ENCODE measurements at regions not wholly inside any gene's neighbourhood (a gene's known extent, or its start where the extent isn't known, plus 50 kb on each side); places are given as distances from the start of the nearest gene placed in this dataset.

DNA sequence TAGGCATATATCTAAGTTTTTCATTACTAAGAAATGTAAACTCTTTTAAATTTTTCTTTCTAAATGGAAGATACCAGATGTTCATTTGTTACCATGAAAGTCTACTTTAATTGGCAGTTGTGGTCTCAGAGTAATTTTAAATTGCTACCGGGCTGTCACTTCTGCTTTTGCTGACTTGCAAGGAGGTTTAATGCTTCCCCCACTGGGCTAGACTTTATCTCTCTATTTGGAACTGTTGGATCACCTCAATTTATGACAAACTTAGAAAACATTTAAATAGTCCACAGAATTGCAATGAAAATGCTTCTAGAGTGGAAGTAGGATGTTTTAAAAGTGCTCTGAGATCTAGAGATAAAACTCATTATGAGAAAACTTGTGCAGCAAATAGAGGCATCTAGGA, 479.8 kb upstream of the GOT2 start:
- H3K36me3 ChIP-seq: no peaks in the 10 kb centered on the region
- TF ChIP-seq, protein P1, sequence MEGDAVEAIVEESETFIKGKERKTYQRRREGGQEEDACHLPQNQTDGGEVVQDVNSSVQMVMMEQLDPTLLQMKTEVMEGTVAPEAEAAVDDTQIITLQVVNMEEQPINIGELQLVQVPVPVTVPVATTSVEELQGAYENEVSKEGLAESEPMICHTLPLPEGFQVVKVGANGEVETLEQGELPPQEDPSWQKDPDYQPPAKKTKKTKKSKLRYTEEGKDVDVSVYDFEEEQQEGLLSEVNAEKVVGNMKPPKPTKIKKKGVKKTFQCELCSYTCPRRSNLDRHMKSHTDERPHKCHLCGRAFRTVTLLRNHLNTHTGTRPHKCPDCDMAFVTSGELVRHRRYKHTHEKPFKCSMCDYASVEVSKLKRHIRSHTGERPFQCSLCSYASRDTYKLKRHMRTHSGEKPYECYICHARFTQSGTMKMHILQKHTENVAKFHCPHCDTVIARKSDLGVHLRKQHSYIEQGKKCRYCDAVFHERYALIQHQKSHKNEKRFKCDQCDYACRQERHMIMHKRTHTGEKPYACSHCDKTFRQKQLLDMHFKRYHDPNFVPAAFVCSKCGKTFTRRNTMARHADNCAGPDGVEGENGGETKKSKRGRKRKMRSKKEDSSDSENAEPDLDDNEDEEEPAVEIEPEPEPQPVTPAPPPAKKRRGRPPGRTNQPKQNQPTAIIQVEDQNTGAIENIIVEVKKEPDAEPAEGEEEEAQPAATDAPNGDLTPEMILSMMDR (IDR thresholded peaks at IDR 0.05): no peak
- TF ChIP-seq POLR2A (IDR thresholded peaks at IDR 0.05): no peak
- H3K4me1 ChIP-seq: peaks cover 4 to 7% of the 10 kb centered on the region in 2 donors
- H3K27ac ChIP-seq: no peak overlapping the region
- intact Hi-C loops (cut with DNase I): no loop called here
- H3K27me3 ChIP-seq: no peaks in the 10 kb centered on the region
- WGBS, 2 donors: 63 to 73% methylated on average over 1 of the region's 1 CpG
- no peak for DNase-seq
- H3K9me3 ChIP-seq: no peaks in the 10 kb centered on the region
- no peak overlapping the region for H3K4me3 ChIP-seq (replicated peaks in 1 of 3)

DNA sequence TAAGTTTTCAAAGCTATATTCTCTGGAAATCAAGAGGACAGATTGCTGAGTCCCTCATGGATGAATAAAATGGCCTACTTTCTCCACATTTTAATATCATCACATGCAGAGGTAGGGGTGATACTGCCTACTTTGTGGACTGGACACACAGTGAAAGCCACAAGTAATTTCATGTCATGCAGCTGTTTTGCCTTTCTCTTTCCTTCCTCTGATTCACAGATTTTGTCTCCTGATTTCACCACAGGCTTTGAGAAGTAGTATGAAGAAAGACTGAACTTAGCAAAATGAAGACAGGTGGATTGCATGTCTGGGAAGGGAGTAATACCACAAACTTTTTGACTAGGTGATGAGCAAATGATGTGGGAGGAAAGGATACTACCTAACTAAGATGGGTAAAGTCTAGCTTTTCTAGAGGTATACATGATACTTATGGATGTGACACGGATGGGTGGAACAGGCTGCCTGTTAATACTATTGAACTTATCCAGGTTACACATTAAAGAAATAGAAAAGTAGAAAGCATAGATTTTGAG, 478.4 kb upstream of the GOT2 start:
- DNase-seq: no peak
- Histone ChIP-seq H3K27ac (no peak overlapping the region), H3K4me3 (replicated peaks in 1 of 3) (no peak overlapping the region), H3K36me3 (no peaks in the 10 kb centered on the region), H3K4me1 (peaks cover 4 to 7% of the 10 kb centered on the region in 2 donors), H3K9me3 (no peaks in the 10 kb centered on the region), H3K27me3 (no peaks in the 10 kb centered on the region)
- 84 to 89% methylated on average over 1 of the region's 1 CpG for WGBS, 2 donors
- TF ChIP-seq POLR2A (IDR thresholded peaks at IDR 0.05): no peak
- TF ChIP-seq, protein P1 (IDR thresholded peaks at IDR 0.05): no peak
- intact Hi-C loops (cut with DNase I): no loop called here

DNA sequence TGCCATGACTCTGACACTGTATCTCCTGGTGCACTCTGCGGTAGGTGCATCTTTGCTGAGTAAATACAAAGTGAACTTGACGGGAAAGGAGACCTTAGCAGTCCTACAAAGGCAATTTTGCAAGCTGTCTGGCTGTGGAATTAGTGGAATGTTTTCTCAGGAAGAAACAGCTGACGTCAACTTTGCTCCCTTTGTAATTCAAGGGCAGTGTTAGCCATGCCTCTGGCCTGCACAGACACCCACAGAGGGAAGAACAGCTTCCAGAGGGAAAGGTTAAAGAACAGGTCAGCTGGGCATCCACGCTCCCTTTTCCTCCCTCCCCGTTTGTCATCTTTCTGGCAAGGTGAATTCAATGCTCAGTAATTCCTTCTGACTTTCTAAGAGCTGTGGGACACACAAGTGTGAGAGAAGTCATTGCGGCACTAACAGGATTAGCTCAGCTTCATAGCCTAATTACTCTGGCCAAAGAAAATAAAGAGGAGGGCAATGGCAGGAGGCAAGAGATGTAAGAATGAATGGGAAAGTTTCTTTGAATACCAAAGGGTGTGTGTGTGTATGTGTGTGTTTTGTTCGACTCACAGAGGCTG, 476.9 kb upstream of the GOT2 start:
- H3K4me3 ChIP-seq (replicated peaks in 1 of 3): no peak overlapping the region
- intact Hi-C loops (cut with DNase I): no loop called here
- H3K27me3 ChIP-seq: no peaks in the 10 kb centered on the region
- peak overlapping the region in 1 of 3 donors; percentile 14 for H3K27ac ChIP-seq
- DNase-seq: peak in 1 of 2 donors; percentile 3
- H3K9me3 ChIP-seq: no peaks in the 10 kb centered on the region
- no peaks in the 10 kb centered on the region for H3K36me3 ChIP-seq
- WGBS, 2 donors: 22 to 27% methylated on average over 7 of the region's 7 CpGs
- no peak for TF ChIP-seq POLR2A (IDR thresholded peaks at IDR 0.05)
- TF ChIP-seq, protein P1 (IDR thresholded peaks at IDR 0.05): no peak
- H3K4me1 ChIP-seq: peaks cover 4 to 7% of the 10 kb centered on the region in 2 donors

DNA sequence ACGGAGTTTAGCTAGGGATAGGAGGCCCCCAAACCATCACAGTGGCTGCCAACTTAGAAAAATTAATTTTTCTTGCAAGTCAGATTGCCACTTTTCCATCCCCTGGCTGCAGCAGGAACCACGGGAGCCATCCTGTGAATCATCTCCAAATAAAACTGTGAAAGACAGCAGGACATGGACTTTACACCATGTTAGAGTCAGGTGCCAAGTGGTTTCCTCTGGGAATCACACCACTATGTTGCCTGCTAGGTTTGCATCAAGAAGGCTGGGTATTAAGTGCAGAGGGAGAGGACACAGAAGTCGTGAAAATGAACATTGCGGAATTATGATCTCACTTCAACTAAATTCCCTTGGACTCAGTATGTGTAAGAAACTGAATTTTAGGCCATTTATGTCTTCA, 471.3 kb upstream of the GOT2 start:
- no peak for DNase-seq
- WGBS, 2 donors: 67 to 79% methylated on average over 4 of the region's 4 CpGs
- TF ChIP-seq POLR2A (IDR thresholded peaks at IDR 0.05): no peak
- TF ChIP-seq, protein P1 (IDR thresholded peaks at IDR 0.05): no peak
- peaks cover 0 to under 1% of the 10 kb centered on the region in 2 donors for H3K4me1 ChIP-seq
- no peaks in the 10 kb centered on the region for H3K36me3 ChIP-seq
- intact Hi-C loops (cut with DNase I): no loop called here
- H3K27me3 ChIP-seq: no peaks in the 10 kb centered on the region
- H3K27ac ChIP-seq: no peak overlapping the region
- H3K4me3 ChIP-seq (replicated peaks in 1 of 3): no peak overlapping the region
- no peaks in the 10 kb centered on the region for H3K9me3 ChIP-seq

DNA sequence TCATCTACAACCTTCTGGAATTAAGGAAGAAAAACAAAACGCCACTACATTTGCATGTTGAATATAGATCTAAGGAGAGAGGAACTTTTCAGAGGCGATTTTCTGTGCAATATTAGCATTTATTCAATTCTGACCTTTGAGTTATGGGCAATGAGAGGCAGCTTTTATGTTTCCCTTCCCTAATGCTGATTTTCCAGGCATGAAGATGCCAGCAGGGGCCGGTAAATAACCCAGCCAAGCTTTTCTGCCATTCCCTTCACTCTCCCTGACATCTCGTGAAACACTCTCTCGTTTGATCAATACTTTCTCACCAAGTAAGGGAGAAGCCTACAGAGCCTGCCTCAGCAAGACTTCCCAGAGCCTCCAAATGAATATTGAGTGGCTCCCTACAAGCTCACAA, 470.5 kb upstream of the GOT2 start:
- TF ChIP-seq, protein P1 (IDR thresholded peaks at IDR 0.05): no peak
- TF ChIP-seq POLR2A (IDR thresholded peaks at IDR 0.05): no peak
- Histone ChIP-seq H3K36me3 (no peaks in the 10 kb centered on the region), H3K4me1 (no peaks in the 10 kb centered on the region), H3K4me3 (replicated peaks in 1 of 3) (no peak overlapping the region), H3K27ac (no peak overlapping the region), H3K9me3 (no peaks in the 10 kb centered on the region), H3K27me3 (no peaks in the 10 kb centered on the region)
- WGBS, 2 donors: 53 to 59% methylated on average over 5 of the region's 5 CpGs
- no peak for DNase-seq
- intact Hi-C loops (cut with DNase I): no loop called here
